Suprapubic skin (tissue), 4 donors: ENCODE measurements at regions not wholly inside any gene's neighbourhood (a gene's known extent, or its start where the extent isn't known, plus 50 kb on each side); places are given as distances from the start of the nearest gene placed in this dataset.

Source experiments
- DNase-seq, 2 donors: peaks; one replicate each; pipeline ENCODE4 v3.0.0-alpha.2; 2019; ENCODE audit warnings: low spot score in 2 of 2
- H3K27ac ChIP-seq: fragments of 200-600 bp; sonication (generic); one replicate; pipeline ENCODE4 v1.5.1; 2019
- H3K27me3 ChIP-seq: fragments of 200-600 bp; sonication (generic); one replicate; pipeline ENCODE4 v1.5.1; 2019
- H3K36me3 ChIP-seq: fragments of 200-600 bp; sonication (generic); one replicate; pipeline ENCODE4 v1.5.1; 2019
- H3K4me1 ChIP-seq: fragments of 200-600 bp; sonication (generic); one replicate; pipeline ENCODE4 v1.5.1; 2019
- H3K4me3 ChIP-seq: fragments of 200-600 bp; sonication (generic); one replicate; pipeline ENCODE4 v1.5.1; 2019; ENCODE audit warnings: mild to moderate bottlenecking
- H3K9me3 ChIP-seq: fragments of 200-600 bp; sonication (generic); one replicate; pipeline ENCODE4 v1.5.1; 2019
- EP300 ChIP-seq: sonication (generic); formaldehyde crosslinking; IDR thresholded peaks from one replicate; pipeline ENCODE4 v1.6.1; 2017; ENCODE audit warnings: antibody characterized with exemption
- POLR2A ChIP-seq, 2 donors: fragments of 450-650 bp; IDR thresholded peaks; one replicate each; pipeline ENCODE4 v1.6.1; 2017; ENCODE audit warnings: antibody characterized with exemption in 2 of 2, mild to moderate bottlenecking in 2 of 2, moderate library complexity in 2 of 2
- POLR2AphosphoS5 ChIP-seq, 3 donors: sonication (generic); formaldehyde crosslinking; IDR thresholded peaks; one replicate each; pipeline ENCODE4 v1.6.1; 2017; ENCODE audit warnings: antibody characterized with exemption in 3 of 3
- WGBS: methylation state at CpG from one replicate; pipeline ENCODE4 v1.1.5; 2018; 5-methylcytosine and 5-hydroxymethylcytosine counted together
- TF ChIP-seq, protein P1 (sequence below), 2 donors: fragments of 200-600 bp in 1 of 2; fragments of 450-650 bp in 1 of 2; sonication (generic) in 1 of 2; IDR thresholded peaks; one replicate each; pipeline ENCODE4 v1.5.1; 2016 to 2019; ENCODE audit warnings: antibody characterized with exemption in 2 of 2, mild to moderate bottlenecking in 1 of 2, moderate library complexity in 1 of 2

DNA sequence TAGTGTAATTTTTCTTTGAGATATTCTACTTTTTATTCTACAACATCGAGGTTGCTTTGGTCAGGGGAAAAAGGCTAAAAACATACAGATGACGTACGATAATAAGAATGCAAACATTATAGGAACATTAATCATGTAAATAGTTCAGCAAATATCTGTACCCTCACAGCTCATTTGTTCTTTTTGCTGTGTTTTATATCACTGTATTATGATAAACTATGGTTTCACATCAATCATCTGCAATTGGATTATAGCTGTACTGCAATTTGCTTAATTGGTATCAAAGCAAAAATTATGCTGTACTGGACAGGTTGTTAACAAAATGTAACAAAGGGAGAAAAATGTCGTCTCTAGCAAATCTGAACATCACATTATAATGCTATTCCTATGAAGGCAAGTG is 597.1 kb downstream of the EPHA7 start:
- no peak overlapping the region for H3K27ac ChIP-seq
- no peak for DNase-seq
- WGBS: 57% methylated on average over 4 of the region's 4 CpGs
- no peaks in the 10 kb centered on the region for H3K9me3 ChIP-seq
- H3K27me3 ChIP-seq: no peaks in the 10 kb centered on the region
- TF ChIP-seq POLR2A (IDR thresholded peaks at IDR 0.05) (no peak), EP300 (no peak)
- no peak overlapping the region for H3K4me3 ChIP-seq
- no peaks in the 10 kb centered on the region for H3K36me3 ChIP-seq
- H3K4me1 ChIP-seq: no peaks in the 10 kb centered on the region

DNA sequence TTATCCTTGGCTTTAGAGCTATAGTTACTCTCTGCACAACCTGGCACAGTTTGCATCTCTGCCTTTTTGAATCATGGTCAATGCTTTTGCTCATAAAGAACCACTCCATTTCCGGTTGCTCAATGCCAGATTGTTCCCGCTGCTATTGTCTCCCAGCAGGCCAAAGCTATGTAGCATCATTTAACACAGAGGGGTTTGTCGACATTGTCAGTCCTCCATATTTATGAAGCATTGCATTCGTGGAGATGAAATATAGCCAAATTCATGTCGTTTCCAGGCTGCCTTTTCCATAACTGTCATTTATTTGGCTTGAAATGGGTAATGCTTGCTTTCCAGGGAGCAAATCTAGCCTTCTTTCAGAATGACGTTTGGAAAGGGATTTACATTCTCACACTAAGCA is 598.8 kb downstream of the EPHA7 start:
- Histone ChIP-seq H3K27ac (no peak overlapping the region), H3K36me3 (no peaks in the 10 kb centered on the region), H3K4me1 (no peaks in the 10 kb centered on the region), H3K4me3 (no peak overlapping the region), H3K27me3 (no peaks in the 10 kb centered on the region), H3K9me3 (peaks cover 5% of the 10 kb centered on the region)
- no peak for DNase-seq
- TF ChIP-seq EP300 (no peak), POLR2AphosphoS5 (IDR thresholded peaks at IDR 0.05) (no peak), POLR2A (IDR thresholded peaks at IDR 0.05) (no peak)
- TF ChIP-seq, protein P1, sequence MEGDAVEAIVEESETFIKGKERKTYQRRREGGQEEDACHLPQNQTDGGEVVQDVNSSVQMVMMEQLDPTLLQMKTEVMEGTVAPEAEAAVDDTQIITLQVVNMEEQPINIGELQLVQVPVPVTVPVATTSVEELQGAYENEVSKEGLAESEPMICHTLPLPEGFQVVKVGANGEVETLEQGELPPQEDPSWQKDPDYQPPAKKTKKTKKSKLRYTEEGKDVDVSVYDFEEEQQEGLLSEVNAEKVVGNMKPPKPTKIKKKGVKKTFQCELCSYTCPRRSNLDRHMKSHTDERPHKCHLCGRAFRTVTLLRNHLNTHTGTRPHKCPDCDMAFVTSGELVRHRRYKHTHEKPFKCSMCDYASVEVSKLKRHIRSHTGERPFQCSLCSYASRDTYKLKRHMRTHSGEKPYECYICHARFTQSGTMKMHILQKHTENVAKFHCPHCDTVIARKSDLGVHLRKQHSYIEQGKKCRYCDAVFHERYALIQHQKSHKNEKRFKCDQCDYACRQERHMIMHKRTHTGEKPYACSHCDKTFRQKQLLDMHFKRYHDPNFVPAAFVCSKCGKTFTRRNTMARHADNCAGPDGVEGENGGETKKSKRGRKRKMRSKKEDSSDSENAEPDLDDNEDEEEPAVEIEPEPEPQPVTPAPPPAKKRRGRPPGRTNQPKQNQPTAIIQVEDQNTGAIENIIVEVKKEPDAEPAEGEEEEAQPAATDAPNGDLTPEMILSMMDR (IDR thresholded peaks at IDR 0.05): no peak
- WGBS: 53% methylated on average over 6 of the region's 6 CpGs

DNA sequence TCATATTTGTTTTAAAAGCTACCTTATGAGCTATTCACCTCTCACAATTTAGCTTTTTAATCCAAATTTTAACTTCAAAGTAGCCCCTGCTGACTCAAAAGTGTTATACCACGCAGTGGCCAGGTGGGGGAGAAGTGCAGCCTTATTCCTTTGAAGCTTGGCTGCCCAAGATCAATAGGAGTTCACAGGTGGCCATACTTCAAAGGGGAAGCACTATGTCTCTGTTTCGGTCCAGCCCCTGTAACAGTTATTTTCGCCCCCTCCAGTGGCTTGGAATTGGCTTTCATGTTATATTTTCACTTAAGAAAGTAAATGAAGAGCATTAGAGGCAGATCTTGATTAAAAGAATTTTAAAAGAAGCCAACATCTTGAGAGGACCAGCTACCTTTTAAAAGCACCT is 608.4 kb downstream of the EPHA7 start:
- WGBS: 3% methylated on average over 3 of the region's 3 CpGs
- H3K9me3 ChIP-seq: peaks cover 4% of the 10 kb centered on the region
- no peak for TF ChIP-seq POLR2AphosphoS5 (IDR thresholded peaks at IDR 0.05)
- TF ChIP-seq, protein P1 (IDR thresholded peaks at IDR 0.05): peak in 1 of 2 donors; percentile 36
- no peak for DNase-seq
- H3K4me1 ChIP-seq: no peaks in the 10 kb centered on the region
- no peak overlapping the region for H3K4me3 ChIP-seq
- no peaks in the 10 kb centered on the region for H3K27me3 ChIP-seq
- no peaks in the 10 kb centered on the region for H3K36me3 ChIP-seq
- no peak overlapping the region for H3K27ac ChIP-seq

DNA sequence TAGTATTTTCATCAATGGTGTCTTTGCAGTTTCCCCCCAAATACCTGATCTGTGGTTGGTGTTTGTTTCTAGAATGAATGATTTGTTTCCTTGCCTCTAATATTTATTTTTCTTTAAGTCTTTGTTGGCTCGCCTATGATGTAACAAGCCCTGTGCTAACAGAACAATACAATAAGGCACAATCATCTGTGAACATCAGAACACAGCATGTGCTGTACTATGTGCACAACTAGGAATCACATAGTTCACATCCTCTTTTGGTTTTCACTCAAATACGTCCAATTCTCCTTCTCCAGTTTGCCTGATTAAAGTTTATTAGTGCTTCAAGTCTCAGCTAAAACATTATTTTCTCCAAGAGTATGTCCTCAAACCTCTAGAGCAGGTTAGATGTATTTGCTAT is 613.1 kb downstream of the EPHA7 start:
- no peak for DNase-seq
- no peaks in the 10 kb centered on the region for H3K27me3 ChIP-seq
- no peaks in the 10 kb centered on the region for H3K9me3 ChIP-seq
- no peak overlapping the region for H3K4me3 ChIP-seq
- no peak overlapping the region for H3K27ac ChIP-seq
- 65% methylated on average over 2 of the region's 2 CpGs for WGBS
- H3K36me3 ChIP-seq: no peaks in the 10 kb centered on the region
- no peaks in the 10 kb centered on the region for H3K4me1 ChIP-seq
- TF ChIP-seq POLR2A (IDR thresholded peaks at IDR 0.05): no peak
- TF ChIP-seq POLR2AphosphoS5 (IDR thresholded peaks at IDR 0.05): no peak
- no peak for TF ChIP-seq EP300
- TF ChIP-seq, protein P1 (IDR thresholded peaks at IDR 0.05): no peak

DNA sequence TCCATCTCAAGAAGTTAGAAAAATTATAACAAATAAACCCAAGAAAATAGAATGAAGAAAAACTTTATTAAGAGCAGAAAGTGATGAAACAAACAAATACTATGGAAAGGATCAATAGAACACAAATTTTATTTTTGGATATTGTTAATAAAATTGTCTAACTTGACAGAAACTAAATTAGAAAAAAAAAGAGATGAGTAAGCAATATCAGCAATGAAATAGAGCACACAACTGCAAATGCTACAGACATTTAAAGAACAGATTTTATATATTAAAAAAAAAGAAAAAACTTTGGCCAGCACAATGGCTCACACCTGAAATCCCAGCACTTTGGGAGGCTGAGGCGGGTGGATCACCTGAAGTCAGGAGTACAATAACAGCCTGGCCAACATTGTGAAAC is 628.0 kb downstream of the EPHA7 start:
- WGBS: 100% methylated on average over 1 of the region's 1 CpG
- H3K36me3 ChIP-seq: no peaks in the 10 kb centered on the region
- H3K27ac ChIP-seq: no peak overlapping the region
- no peaks in the 10 kb centered on the region for H3K27me3 ChIP-seq
- no peaks in the 10 kb centered on the region for H3K4me1 ChIP-seq
- TF ChIP-seq, protein P1 (IDR thresholded peaks at IDR 0.05): no peak
- no peak for TF ChIP-seq POLR2AphosphoS5 (IDR thresholded peaks at IDR 0.05)
- TF ChIP-seq POLR2A (IDR thresholded peaks at IDR 0.05): no peak
- TF ChIP-seq EP300: no peak
- DNase-seq: no peak
- peaks cover 3% of the 10 kb centered on the region for H3K9me3 ChIP-seq
- H3K4me3 ChIP-seq: no peak overlapping the region

DNA sequence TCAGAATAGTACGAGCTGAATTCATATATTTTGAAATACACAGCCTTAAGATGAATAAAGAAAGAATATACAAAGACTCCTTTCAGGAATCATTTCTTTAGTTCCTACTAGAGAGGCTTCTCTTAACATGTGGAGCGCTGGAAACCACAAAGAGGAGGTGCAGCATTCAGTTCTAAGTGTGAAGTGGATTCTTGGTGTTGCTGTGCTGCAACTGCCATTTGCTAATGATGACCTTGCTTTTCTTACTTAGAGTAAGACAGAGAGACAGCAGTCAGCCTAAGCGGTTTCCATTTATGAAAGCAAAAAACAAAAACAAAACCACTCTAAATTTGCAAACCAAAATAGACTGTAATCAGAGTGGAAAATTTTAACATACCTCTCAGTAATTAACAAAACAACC is 629.0 kb downstream of the EPHA7 start:
- Histone ChIP-seq H3K27ac (no peak overlapping the region), H3K4me3 (no peak overlapping the region), H3K4me1 (no peaks in the 10 kb centered on the region), H3K36me3 (no peaks in the 10 kb centered on the region), H3K9me3 (peaks cover 3% of the 10 kb centered on the region), H3K27me3 (no peaks in the 10 kb centered on the region)
- TF ChIP-seq POLR2A (IDR thresholded peaks at IDR 0.05) (no peak), EP300 (no peak), POLR2AphosphoS5 (IDR thresholded peaks at IDR 0.05) (no peak)
- TF ChIP-seq, protein P1 (IDR thresholded peaks at IDR 0.05): no peak
- WGBS: 63% methylated on average over 3 of the region's 3 CpGs
- no peak for DNase-seq
